ENCODE measurements at regions not wholly inside any gene's neighbourhood (a gene's known extent, or its start where the extent isn't known, plus 50 kb on each side); places are given as distances from the start of the nearest gene placed in this dataset.
"Not testable (repeated sequence)": the region's sequence is repeated elsewhere in the genome, so short reads cannot be mapped to it uniquely, and the experiment has no call there.

- no peaks in the 10 kb centered on the region for H4K20me1 ChIP-seq (ENCODE audit: control insufficient read depth, insufficient read depth)
- H3K27me3 ChIP-seq (replicated peaks in 1 of 2; ENCODE audit: control insufficient read depth in 2 of 2, insufficient read depth in 2 of 2, low read length in 1 of 2), result no peaks in the 10 kb centered on the region; a peak in 1 of 4 replicates
- WGBS (ENCODE audit: insufficient coverage, insufficient replicate concordance, low lambda C conversion rate, missing lambda C conversion rate), result 47% methylated on average over 5 of the region's 5 CpGs
- H3K4me2 ChIP-seq (ENCODE audit: control insufficient read depth, insufficient read depth), result no peak overlapping the region
- ChIA-PET RAD21 (ENCODE audit: unreplicated experiment) (no interaction called here), SMC1A (ENCODE audit: uncharacterized antibody, unreplicated experiment) (interaction anchor here (1.1 kb wide), 1 partner anchor 13 kb away, joined by 4 read pairs; no protein-coding TSS in a partner anchor), POLR2A (no interaction called here), CTCF (no interaction called here)
- no peak overlapping the region for H3K27ac ChIP-seq (ENCODE audit: control insufficient read depth, insufficient read depth)
- no peak for TF ChIP-seq IKZF1 (conservative IDR thresholded peaks at IDR 0.05)
- TF ChIP-seq NBN (IDR thresholded peaks at IDR 0.05), result no peak
- TF ChIP-seq ZNF217 (IDR thresholded peaks at IDR 0.05), result no peak
- TF ChIP-seq CBX3 (IDR thresholded peaks at IDR 0.05; ENCODE audit: borderline replicate concordance, low read depth), result no peak
- H3K79me2 ChIP-seq (ENCODE audit: control insufficient read depth, insufficient read depth, low read length), result no peaks in the 10 kb centered on the region
- no peak for DNase-seq (ENCODE audit: low read depth, low spot score)
- BruUV-seq (replicated peaks), result no TSS peak
- no peaks in the 10 kb centered on the region for H3K36me3 ChIP-seq (ENCODE audit: control insufficient read depth in 2 of 2, insufficient read depth in 2 of 2, low read length in 1 of 2)
- H2AFZ ChIP-seq (ENCODE audit: control insufficient read depth, low read depth, low read length), result no peak overlapping the region
- no peak overlapping the region for H3K9ac ChIP-seq (ENCODE audit: control insufficient read depth, insufficient read depth, low read length)
- H3K9me3 ChIP-seq (replicated peaks; ENCODE audit: control insufficient read depth, insufficient read depth, low read length), result no peaks in the 10 kb centered on the region; the same call in 1 of the 3 replicates
- H3K4me3 ChIP-seq, result no peak overlapping the region
- in situ Hi-C loops (cut with MboI), result no loop called here
- no peaks in the 10 kb centered on the region for H3K4me1 ChIP-seq (ENCODE audit: control insufficient read depth, insufficient read depth, low read length)
- intact Hi-C loops (cut with micrococcal nuclease; ENCODE audit: unreplicated experiment), result no loop called here
- no peak for ATAC-seq
- no peak for FAIRE-seq
These were observed 56.4 kb upstream of the FMNL2 start for GRCh38 chr2:152278526-152278925.

GRCh38 chr2:152279367-152279766 is 55.6 kb upstream of the FMNL2 start:
- H3K27me3 ChIP-seq (replicated peaks in 1 of 2; ENCODE audit: control insufficient read depth in 2 of 2, insufficient read depth in 2 of 2, low read length in 1 of 2); SMC1A ChIA-PET (ENCODE audit: uncharacterized antibody, unreplicated experiment); H3K4me3 ChIP-seq; H3K9me3 ChIP-seq (replicated peaks; ENCODE audit: control insufficient read depth, insufficient read depth, low read length); FAIRE-seq; DNase-seq (ENCODE audit: low read depth, low spot score); H3K27ac ChIP-seq (ENCODE audit: control insufficient read depth, insufficient read depth); POLR2A ChIA-PET; H3K9ac ChIP-seq (ENCODE audit: control insufficient read depth, insufficient read depth, low read length); CTCF ChIA-PET; H3K4me2 ChIP-seq (ENCODE audit: control insufficient read depth, insufficient read depth); H3K79me2 ChIP-seq (ENCODE audit: control insufficient read depth, insufficient read depth, low read length); H4K20me1 ChIP-seq (ENCODE audit: control insufficient read depth, insufficient read depth); intact Hi-C loops (cut with micrococcal nuclease; ENCODE audit: unreplicated experiment); RAD21 ChIA-PET (ENCODE audit: unreplicated experiment); H3K36me3 ChIP-seq (ENCODE audit: control insufficient read depth in 2 of 2, insufficient read depth in 2 of 2, low read length in 1 of 2); ATAC-seq; in situ Hi-C loops (cut with MboI); H3K4me1 ChIP-seq (ENCODE audit: control insufficient read depth, insufficient read depth, low read length); H2AFZ ChIP-seq (ENCODE audit: control insufficient read depth, low read depth, low read length); BruUV-seq (replicated peaks): not testable (repeated sequence)
- 0% methylated on average over 2 of the region's 2 CpGs for WGBS (ENCODE audit: insufficient coverage, insufficient replicate concordance, low lambda C conversion rate, missing lambda C conversion rate)
